A172 (cell line): ENCODE measurements at regions not wholly inside any gene's neighbourhood (a gene's known extent, or its start where the extent isn't known, plus 50 kb on each side); places are given as distances from the start of the nearest gene placed in this dataset.
A peak's percentile ranks its signal among the peaks of the same experiment; 100 is the strongest.

Experiments used
- DNase-seq: peaks from one replicate; pipeline ENCODE4 v3.0.0-alpha.2; 2015; ENCODE audit warnings: low spot score

DNA sequence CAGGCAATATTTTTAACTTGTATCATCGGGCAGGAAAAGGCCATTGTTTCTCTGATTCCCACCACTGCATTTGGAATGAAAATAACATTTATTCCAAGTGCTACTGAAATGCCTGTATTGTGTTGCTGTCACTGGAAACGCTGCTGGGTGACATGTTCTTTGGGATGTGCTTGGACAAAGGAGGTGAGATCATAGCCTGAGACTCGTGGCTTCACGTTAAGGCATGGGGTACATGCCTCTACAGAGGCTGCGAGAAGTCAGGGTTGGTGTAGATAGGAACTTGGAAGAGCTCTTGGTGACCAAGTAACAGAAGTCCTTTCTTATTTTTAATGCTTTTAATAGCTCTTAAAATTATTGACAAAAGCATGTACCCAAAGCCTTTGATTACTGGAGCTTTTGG lies 58.8 kb upstream of the MAF start:
- DNase-seq = no peak

DNA sequence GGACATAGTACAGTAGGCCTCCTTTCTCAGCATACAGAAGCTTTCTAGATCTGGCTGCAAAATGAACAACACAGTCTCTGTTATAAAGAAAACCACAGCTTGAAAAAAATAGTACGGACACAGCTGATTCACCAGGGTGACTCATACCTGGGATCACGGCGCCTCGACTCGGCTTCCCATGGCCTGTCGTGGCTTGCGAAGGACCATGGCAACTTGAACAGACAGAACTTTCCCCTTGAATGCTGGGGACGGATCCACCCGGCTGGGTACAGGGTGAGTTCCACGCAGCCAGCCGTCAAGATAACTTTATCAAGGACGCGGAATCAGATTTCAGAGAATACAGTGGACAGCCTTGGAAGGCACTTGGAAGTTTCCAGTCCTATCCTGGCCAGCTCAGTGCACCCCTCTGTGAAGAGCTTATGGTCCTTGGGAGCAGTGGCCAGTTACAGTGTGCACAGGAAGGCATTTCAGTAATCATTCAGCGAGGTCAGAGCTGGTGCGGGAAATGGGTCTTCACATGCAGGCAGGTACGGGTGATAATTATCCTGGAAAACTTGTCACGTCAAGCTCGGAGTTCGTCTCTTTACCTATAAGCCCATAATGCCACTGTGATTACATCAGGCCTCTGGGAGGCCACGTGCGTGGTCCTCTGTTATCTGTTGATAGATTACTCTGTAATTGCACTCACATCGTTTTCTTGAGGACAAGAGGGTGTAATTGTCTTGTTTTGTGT lies 57.9 kb upstream of the MAF start:
- DNase-seq = peak; percentile 91

DNA sequence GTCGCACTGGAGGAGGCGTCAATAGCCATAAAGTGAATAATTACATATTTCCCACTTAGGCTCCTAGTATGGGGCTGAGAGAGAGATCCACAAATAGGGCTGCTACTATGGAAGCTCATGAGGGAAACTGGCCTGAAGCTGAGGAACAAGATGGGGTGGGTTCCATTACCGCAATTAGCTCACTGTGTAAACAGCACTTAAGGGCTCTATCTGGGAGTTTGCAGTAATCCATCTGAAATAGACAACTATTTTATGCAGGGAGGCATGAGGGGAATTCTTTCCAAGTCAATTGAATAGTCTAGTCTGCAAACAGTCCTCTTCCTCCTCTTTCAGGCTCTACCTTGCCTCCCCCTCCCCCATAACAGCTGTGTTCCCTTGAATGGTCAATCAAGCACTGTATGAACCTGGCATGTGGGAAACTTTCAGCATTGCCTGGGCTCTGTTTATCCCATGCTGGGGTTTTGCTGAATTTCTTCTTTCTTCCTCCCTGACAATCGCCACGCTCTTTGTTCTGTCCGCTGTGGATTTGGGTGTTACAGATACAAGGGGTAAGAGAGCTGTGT lies 56.1 kb upstream of the MAF start:
- no peak for DNase-seq

GRCh38 chr16:79653373-79653891 lies 52.9 kb upstream of the MAF start:
- no peak for DNase-seq

DNA sequence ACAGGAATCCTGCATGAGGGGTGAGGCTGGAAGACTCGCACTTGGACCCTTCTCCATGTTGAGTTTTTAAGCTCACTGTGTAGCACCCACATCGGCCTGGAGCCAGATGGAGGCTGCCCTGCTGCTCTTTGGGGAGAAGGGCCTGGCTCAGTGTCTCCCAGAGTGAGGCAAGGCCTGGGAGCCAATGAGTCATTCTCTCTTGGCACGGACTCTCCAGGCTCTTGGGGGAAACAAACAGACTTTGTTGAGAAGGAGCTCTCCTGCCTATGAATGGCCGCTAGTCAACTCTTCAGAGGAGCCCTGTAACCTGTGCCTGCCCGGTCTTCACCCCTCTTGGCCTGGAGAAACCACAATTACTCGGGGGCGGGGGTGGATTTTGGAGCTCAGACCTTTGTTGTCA lies 50.8 kb upstream of the MAF start:
- peak; percentile 55 for DNase-seq
